ENCODE measurements at regions not wholly inside any gene's neighbourhood (a gene's known extent, or its start where the extent isn't known, plus 50 kb on each side); places are given as distances from the start of the nearest gene placed in this dataset.

GRCh38 chr5:72653586-72653985, 146.4 kb upstream of the ZNF366 start:
- TF ChIP-seq POLR2AphosphoS5 (IDR thresholded peaks at IDR 0.05) (no peak), CTCF (IDR thresholded peaks at IDR 0.05) (no peak), POLR2A (IDR thresholded peaks at IDR 0.05) (no peak)

Measured in gastroesophageal sphincter (tissue), 3 donors.